ENCODE measurements at regions not wholly inside any gene's neighbourhood (a gene's known extent, or its start where the extent isn't known, plus 50 kb on each side); places are given as distances from the start of the nearest gene placed in this dataset.

GRCh38 chrX:66098162-66098561, 58.3 kb upstream of the VSIG4 start:
- CTCF ChIA-PET (ENCODE audit: partially characterized antibody): no interaction called here
- WGBS, 2 experiments (ENCODE audit: extremely low coverage in 1 of 2, insufficient coverage in 1 of 2, insufficient read length in 1 of 2, insufficient replicate concordance in 2 of 2, low coverage in 1 of 2, low lambda C conversion rate in 2 of 2, missing lambda C conversion rate in 1 of 2): 92% methylated on average over 2 of the region's 2 CpGs; no CpG with 5 or more reads in 1 of the 2 experiments
- H3K4me2 ChIP-seq (ENCODE audit: insufficient read depth in 1 of 2, low read depth in 2 of 2, low read length in 2 of 2): no peak overlapping the region
- no peak overlapping the region for H3K9ac ChIP-seq (replicated peaks in 1 of 4; ENCODE audit: extremely low read depth in 1 of 4, low read depth in 3 of 4, low read length in 3 of 4)
- H2BK20ac ChIP-seq (ENCODE audit: low read length): no peak overlapping the region
- H3K27me3 ChIP-seq (replicated peaks in 1 of 4; ENCODE audit: control insufficient read depth in 3 of 4, extremely low read depth in 1 of 4, insufficient read depth in 3 of 4, low read length in 3 of 4): no peaks in the 10 kb centered on the region
- no peak overlapping the region for H2AFZ ChIP-seq (ENCODE audit: low read length)
- no peak overlapping the region for H3K56ac ChIP-seq (replicated peaks; ENCODE audit: insufficient read length, low read depth, low read length)
- no peak overlapping the region for H3K4ac ChIP-seq (replicated peaks; ENCODE audit: insufficient read length, low read depth, low read length)
- H2BK15ac ChIP-seq (ENCODE audit: low read length): no peak overlapping the region
- H4K5ac ChIP-seq (ENCODE audit: insufficient read length, low read depth, low read length): no peak overlapping the region
- no peak overlapping the region for H3K27ac ChIP-seq (ENCODE audit: low read depth, low read length)
- no peaks in the 10 kb centered on the region for H3K79me1 ChIP-seq (ENCODE audit: low read depth, low read length)
- no peak overlapping the region for H3K14ac ChIP-seq (ENCODE audit: insufficient read length)
- no peak overlapping the region for H2BK12ac ChIP-seq (ENCODE audit: low read depth, low read length)
- no peak for DNase-seq (ENCODE audit: low read depth in 1 of 2, low spot score in 2 of 2)
- no peak overlapping the region for H3K4me3 ChIP-seq (ENCODE audit: extremely low read depth in 1 of 4, insufficient read depth in 2 of 4, low read depth in 3 of 4, low read length in 4 of 4)
- no peak for TF ChIP-seq RNF2 (IDR thresholded peaks at IDR 0.05; ENCODE audit: borderline replicate concordance, low read depth, low read length, missing control alignments, poor library complexity, severe bottlenecking)
- TF ChIP-seq USF2 (IDR thresholded peaks at IDR 0.05; ENCODE audit: low read length): no peak
- no peak for TF ChIP-seq POLR2AphosphoS5 (IDR thresholded peaks at IDR 0.05; ENCODE audit: low read depth, low read length)
- TF ChIP-seq HDAC6 (IDR thresholded peaks at IDR 0.05; ENCODE audit: low read depth, low read length): no peak
- no peaks in the 10 kb centered on the region for H4K20me1 ChIP-seq (replicated peaks in 1 of 2; ENCODE audit: control insufficient read depth in 1 of 2, insufficient read depth in 2 of 2, low read length in 2 of 2)
- no peaks in the 10 kb centered on the region for H3K4me1 ChIP-seq (replicated peaks in 1 of 4; ENCODE audit: control insufficient read depth in 3 of 4, insufficient read depth in 4 of 4, low read length in 3 of 4)
- no peaks in the 10 kb centered on the region for H3K23me2 ChIP-seq (ENCODE audit: low read depth, low read length)
- FAIRE-seq: no peak
- POLR2A ChIA-PET (ENCODE audit: partially characterized antibody): no interaction called here
- no peak overlapping the region for H4K8ac ChIP-seq (ENCODE audit: extremely low read depth, insufficient read depth, low read length)
- H2BK5ac ChIP-seq (ENCODE audit: low read depth, low read length): no peak overlapping the region
- no peak overlapping the region for H4K91ac ChIP-seq (replicated peaks; ENCODE audit: insufficient read length, low read length)
- H3K23ac ChIP-seq (ENCODE audit: insufficient read length): no peak overlapping the region
- no peak overlapping the region for H3K18ac ChIP-seq (ENCODE audit: extremely low read depth, low read length)
- peaks cover 0 to 5% of the 10 kb centered on the region in 2 experiments; a peak in 1 of 4 replicates for H3K9me3 ChIP-seq (ENCODE audit: insufficient read depth in 2 of 2, low read depth in 1 of 2, low read length in 1 of 2)
- H2AK5ac ChIP-seq (ENCODE audit: low read depth, low read length): no peak overlapping the region
- no peaks in the 10 kb centered on the region for H3K36me3 ChIP-seq (ENCODE audit: control insufficient read depth in 2 of 4, insufficient read depth in 4 of 4, low read length in 3 of 4)
- H2BK120ac ChIP-seq (replicated peaks; ENCODE audit: low read depth, low read length): no peak overlapping the region
- no peaks in the 10 kb centered on the region for H3K79me2 ChIP-seq (ENCODE audit: control insufficient read depth in 1 of 2, insufficient read depth in 2 of 2, low read length in 2 of 2)
